Gastroesophageal sphincter (tissue), 3 donors: ENCODE measurements at regions not wholly inside any gene's neighbourhood (a gene's known extent, or its start where the extent isn't known, plus 50 kb on each side); places are given as distances from the start of the nearest gene placed in this dataset.

Source experiments
- CTCF ChIP-seq, 4 experiments: fragments of 200-600 bp in 2 of 4; fragments of 450-650 bp in 2 of 4; sonication (generic) in 1 of 4; IDR thresholded peaks; one replicate each; pipeline ENCODE4 v1.5.1; 2017 to 2019; ENCODE audit warnings: antibody characterized with exemption in 4 of 4, mild to moderate bottlenecking in 2 of 4, moderate library complexity in 2 of 4
- EP300 ChIP-seq: sonication (generic); formaldehyde crosslinking; IDR thresholded peaks from one replicate; pipeline ENCODE4 v1.6.1; 2017; ENCODE audit warnings: antibody characterized with exemption, mild to moderate bottlenecking
- POLR2A ChIP-seq, 2 donors: fragments of 450-650 bp; IDR thresholded peaks; one replicate each; pipeline ENCODE4 v1.6.1; 2017; ENCODE audit warnings: antibody characterized with exemption in 2 of 2, mild to moderate bottlenecking in 2 of 2, moderate library complexity in 1 of 2
- POLR2AphosphoS5 ChIP-seq: sonication (generic); formaldehyde crosslinking; IDR thresholded peaks from one replicate; pipeline ENCODE4 v1.6.1; 2017; ENCODE audit warnings: antibody characterized with exemption

DNA sequence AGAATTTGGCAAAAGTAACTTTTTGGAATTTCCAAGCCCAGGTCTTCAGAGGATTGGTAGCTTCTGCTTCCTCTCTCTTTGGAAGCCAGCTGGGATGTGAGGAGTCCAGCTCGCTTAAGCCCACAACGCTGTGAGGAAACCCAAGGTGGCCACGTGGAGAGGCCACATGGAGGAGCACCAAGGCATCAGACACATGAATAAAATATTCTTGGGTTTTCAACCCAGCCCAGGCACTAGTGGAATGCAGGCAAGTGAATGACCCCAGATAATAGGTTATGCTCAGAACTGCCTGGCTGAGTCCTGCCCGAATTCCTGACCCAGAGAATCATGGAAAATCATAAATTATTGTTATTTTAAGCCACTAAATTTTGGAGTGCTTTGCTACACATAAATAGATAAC lies 119.7 kb upstream of the PARP11 start:
- TF ChIP-seq CTCF (IDR thresholded peaks at IDR 0.05), result no peak
- TF ChIP-seq POLR2AphosphoS5, result no peak
- no peak for TF ChIP-seq POLR2A (IDR thresholded peaks at IDR 0.05)
- no peak for TF ChIP-seq EP300
